Astrocyte (in vitro differentiated cells and primary cell): ENCODE measurements at regions not wholly inside any gene's neighbourhood (a gene's known extent, or its start where the extent isn't known, plus 50 kb on each side); places are given as distances from the start of the nearest gene placed in this dataset.

Experiments
- CTCF ChIP-seq: IDR thresholded peaks from 2 replicates; pipeline ENCODE4 v1.5.1; 2011; ENCODE audit warnings: low read depth, mild to moderate bottlenecking, inconsistent platforms, low read length, moderate library complexity; ENCODE audit not compliant: insufficient read depth
- EZH2 ChIP-seq: IDR thresholded peaks from 2 replicates; pipeline ENCODE4 v1.6.1; 2012; ENCODE audit warnings: mild to moderate bottlenecking, low read length, inconsistent platforms; ENCODE audit not compliant: insufficient read depth

- TF ChIP-seq CTCF (no peak), EZH2 (no peak)
Measured at GRCh38 chr16:27649021-27649420, 99.1 kb downstream of the KATNIP start.
